HUES6 (cell line): ENCODE measurements at regions not wholly inside any gene's neighbourhood (a gene's known extent, or its start where the extent isn't known, plus 50 kb on each side); places are given as distances from the start of the nearest gene placed in this dataset.

ENCODE experiments used
- H3K27ac ChIP-seq: 2 replicates; pipeline ENCODE4 v1.7.0; 2013; ENCODE audit warnings: low read depth, mild to moderate bottlenecking, low read length, inconsistent platforms
- H3K27me3 ChIP-seq: 2 replicates; pipeline ENCODE4 v1.6.1; 2013; ENCODE audit warnings: low read length; ENCODE audit not compliant: control insufficient read depth, insufficient read depth
- H3K36me3 ChIP-seq: 2 replicates; pipeline ENCODE4 v1.6.1; 2013; ENCODE audit warnings: low read length; ENCODE audit not compliant: control insufficient read depth, insufficient read depth
- H3K4me1 ChIP-seq: 2 replicates; pipeline ENCODE4 v1.6.1; 2013; ENCODE audit warnings: low read length; ENCODE audit not compliant: control insufficient read depth, insufficient read depth
- H3K4me3 ChIP-seq: 2 replicates; pipeline ENCODE4 v1.5.1; 2013; ENCODE audit warnings: low read depth, low read length
- H3K9ac ChIP-seq: one replicate; pipeline ENCODE4 v1.6.1; 2013; ENCODE audit warnings: mild to moderate bottlenecking, low read length
- H3K9me3 ChIP-seq: 2 replicates; pipeline ENCODE4 v1.6.1; 2013; ENCODE audit warnings: low read depth, low read length; ENCODE audit not compliant: control insufficient read depth, insufficient read depth

DNA sequence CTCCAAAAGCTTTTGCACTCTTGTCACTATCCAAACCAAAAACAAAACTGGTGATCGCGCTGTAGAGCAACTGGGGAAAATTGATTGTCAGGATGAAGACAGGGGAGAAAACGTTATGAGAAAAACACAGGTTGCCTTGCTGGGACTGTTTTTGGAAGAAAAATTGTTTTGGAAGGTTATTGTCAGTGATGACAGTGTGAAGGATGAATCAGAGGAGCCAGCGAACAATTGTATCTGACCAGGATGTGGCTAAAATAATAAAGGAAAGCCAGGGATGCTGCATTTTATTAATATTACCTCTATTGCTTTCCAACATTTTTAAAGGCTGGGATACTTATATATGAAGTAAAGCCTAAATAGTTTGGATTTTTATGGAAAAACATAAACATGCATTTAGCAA, 334.0 kb downstream of the SPRY2 start:
- H3K4me3 ChIP-seq = no peak overlapping the region
- H3K9ac ChIP-seq = no peak overlapping the region
- no peak overlapping the region for H3K27ac ChIP-seq
- no peaks in the 10 kb centered on the region for H3K4me1 ChIP-seq
- H3K36me3 ChIP-seq = no peaks in the 10 kb centered on the region
- no peaks in the 10 kb centered on the region for H3K27me3 ChIP-seq
- no peaks in the 10 kb centered on the region for H3K9me3 ChIP-seq

DNA sequence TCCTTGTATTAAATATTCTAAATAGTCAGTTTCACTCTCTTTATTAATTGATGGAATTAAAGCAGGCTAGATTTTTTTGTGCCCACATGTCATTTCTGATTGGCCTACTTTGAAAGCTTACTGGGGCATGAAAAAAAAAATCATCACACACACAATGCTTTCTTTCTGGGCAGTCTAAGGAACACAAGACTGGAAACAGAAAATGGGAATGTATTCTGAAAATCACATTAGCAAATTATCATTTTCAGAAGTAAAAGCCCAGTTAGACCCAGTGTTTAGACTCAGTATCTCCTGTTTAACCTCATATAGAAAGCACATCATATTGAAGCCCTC, 339.4 kb downstream of the SPRY2 start:
- no peaks in the 10 kb centered on the region for H3K36me3 ChIP-seq
- H3K4me1 ChIP-seq = peaks cover 6% of the 10 kb centered on the region; the same call in 1 of the 2 replicates
- no peak overlapping the region for H3K9ac ChIP-seq
- H3K27ac ChIP-seq = no peak overlapping the region
- no peaks in the 10 kb centered on the region; the same call in 1 of the 2 replicates for H3K9me3 ChIP-seq
- no peaks in the 10 kb centered on the region for H3K27me3 ChIP-seq
- H3K4me3 ChIP-seq = no peak overlapping the region

DNA sequence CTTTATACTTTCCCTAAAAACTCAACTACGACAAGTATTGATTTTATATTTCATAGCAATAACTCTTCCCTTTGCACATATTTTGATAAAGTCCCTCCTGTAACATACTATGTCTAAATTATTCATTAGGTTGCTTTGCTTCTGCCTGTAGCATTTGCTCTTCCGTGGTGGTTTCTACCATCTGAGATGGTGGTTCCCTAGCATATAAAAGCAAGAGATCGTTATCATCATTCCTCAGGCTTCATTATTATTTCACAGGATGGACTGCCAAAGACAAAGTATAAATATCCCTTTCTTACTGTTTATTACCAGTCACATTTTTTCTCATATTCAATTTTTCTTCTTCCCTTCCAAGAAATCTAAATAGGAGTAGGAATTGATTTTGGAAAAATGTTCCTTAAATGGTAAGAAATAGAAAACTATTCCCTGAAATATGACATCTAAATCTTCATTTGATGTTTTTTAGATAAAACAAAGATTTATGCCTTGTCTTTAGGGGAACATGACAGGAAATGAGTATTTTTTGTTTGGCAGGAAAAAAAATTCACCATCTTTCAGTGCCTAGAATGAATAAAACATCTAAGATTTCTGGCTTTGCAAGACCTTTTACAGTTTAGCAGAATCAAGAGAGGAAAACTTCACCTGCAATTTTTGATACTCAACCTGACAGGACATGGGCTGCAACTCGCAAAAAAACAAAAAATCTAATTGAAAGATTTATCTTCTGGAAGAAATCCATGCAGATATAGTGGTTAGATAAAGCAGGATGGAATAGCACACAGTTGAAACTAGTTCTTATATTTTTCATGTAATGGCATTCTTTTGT, 340.0 kb downstream of the SPRY2 start:
- Histone ChIP-seq H3K27ac (no peak overlapping the region), H3K9me3 (no peaks in the 10 kb centered on the region; the same call in 1 of the 2 replicates), H3K9ac (no peak overlapping the region), H3K36me3 (no peaks in the 10 kb centered on the region), H3K4me3 (no peak overlapping the region), H3K4me1 (peaks cover 9% of the 10 kb centered on the region; the same call in 1 of the 2 replicates), H3K27me3 (no peaks in the 10 kb centered on the region)

DNA sequence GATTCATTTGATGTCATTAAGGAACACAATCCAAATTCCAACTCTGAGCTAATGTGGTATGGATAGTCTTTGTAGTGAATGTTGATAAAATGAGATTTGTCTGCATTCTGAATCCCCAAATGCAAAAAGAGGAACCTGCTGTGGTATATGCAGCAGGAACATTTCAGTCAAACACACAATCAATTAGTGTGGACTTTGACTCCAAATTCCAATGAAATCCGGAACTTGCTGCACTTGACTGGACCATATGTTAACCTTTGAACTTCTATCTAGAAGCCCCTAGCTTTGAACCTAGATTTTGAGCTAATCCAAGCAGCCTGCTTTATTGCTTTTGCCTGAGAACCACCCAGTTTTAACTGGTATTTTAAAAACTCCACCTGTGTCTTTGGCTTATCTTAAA, 341.3 kb downstream of the SPRY2 start:
- H3K36me3 ChIP-seq = no peaks in the 10 kb centered on the region
- H3K9ac ChIP-seq = no peak overlapping the region
- H3K27ac ChIP-seq = no peak overlapping the region
- no peaks in the 10 kb centered on the region; the same call in 1 of the 2 replicates for H3K9me3 ChIP-seq
- peaks cover 20% of the 10 kb centered on the region for H3K4me1 ChIP-seq
- H3K27me3 ChIP-seq = no peaks in the 10 kb centered on the region
- H3K4me3 ChIP-seq = no peak overlapping the region

DNA sequence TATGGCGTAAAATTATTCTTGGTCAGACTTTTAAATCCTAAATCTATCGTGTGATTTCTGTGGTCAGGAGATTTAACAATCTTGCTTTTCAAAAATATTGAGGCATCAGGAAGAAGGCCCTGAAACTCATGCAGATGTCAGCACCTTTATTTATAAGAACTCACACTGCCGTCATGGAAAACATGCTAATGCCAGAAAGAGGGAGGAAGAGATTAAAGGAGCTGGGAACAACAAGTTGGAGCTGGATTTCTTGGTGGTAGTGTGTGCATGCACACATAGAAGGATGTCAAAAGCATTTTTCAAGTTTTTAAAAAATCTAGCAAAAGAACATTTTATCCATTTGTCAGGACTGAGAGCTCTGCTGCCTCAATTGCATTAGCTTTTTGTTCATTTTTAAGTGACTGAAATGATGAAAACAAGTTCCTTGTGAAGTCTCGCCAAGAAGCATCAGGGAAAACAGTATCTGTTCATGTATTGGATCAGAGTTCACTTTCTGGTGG, 342.5 kb downstream of the SPRY2 start:
- no peaks in the 10 kb centered on the region; the same call in 1 of the 2 replicates for H3K9me3 ChIP-seq
- H3K4me3 ChIP-seq = no peak overlapping the region
- H3K36me3 ChIP-seq = no peaks in the 10 kb centered on the region
- peaks cover 25% of the 10 kb centered on the region for H3K4me1 ChIP-seq
- no peak overlapping the region for H3K27ac ChIP-seq
- H3K27me3 ChIP-seq = no peaks in the 10 kb centered on the region
- H3K9ac ChIP-seq = no peak overlapping the region

DNA sequence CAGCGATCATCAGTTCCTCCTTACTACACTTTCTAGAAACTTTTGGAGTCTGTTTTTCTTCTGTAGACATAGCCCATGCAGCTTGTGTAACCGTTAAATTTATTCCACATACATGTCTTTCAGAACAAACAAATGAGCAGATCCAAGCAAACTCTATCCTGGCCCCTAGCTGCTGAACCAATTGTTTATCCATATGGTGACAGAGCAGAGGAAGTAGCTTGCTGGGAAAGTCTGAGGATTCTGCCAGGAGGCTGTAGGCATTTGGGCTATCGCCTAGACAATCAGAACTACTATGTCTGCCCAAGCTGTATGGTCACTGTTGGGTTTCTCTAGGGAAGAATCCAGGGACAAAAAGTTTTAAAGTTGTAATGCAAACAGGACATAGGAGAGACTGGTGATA, 343.7 kb downstream of the SPRY2 start:
- Histone ChIP-seq H3K9me3 (no peaks in the 10 kb centered on the region; the same call in 1 of the 2 replicates), H3K4me1 (peaks cover 25% of the 10 kb centered on the region), H3K4me3 (no peak overlapping the region), H3K36me3 (no peaks in the 10 kb centered on the region), H3K9ac (no peak overlapping the region), H3K27ac (no peak overlapping the region), H3K27me3 (no peaks in the 10 kb centered on the region)

DNA sequence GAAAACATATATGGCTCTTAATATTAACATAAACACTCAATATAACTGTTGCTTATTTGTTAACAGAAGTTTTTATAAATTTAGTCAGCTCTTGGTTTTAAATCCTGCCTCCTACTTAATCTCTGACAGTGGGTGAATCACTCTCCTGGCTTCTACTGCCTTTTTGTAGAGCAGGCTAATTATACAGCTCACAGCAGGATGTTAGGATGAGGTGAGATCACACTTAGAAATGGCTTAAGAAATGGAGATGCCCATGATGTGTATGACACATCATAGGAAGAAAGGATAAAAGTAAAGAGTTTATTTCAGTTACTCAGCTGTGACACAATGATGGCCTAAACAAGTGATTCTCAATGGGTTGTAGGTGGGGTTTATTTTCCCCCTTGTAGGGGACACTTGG, 345.6 kb downstream of the SPRY2 start:
- peaks cover 25% of the 10 kb centered on the region for H3K4me1 ChIP-seq
- no peaks in the 10 kb centered on the region for H3K27me3 ChIP-seq
- peak overlapping the region; percentile 46; the same call in 1 of the 2 replicates for H3K27ac ChIP-seq
- peaks cover 12% of the 10 kb centered on the region; the same call in 1 of the 2 replicates for H3K9me3 ChIP-seq
- peak overlapping the region; percentile 35 for H3K9ac ChIP-seq
- no peaks in the 10 kb centered on the region; the same call in 1 of the 2 replicates for H3K36me3 ChIP-seq
- no peak overlapping the region for H3K4me3 ChIP-seq

DNA sequence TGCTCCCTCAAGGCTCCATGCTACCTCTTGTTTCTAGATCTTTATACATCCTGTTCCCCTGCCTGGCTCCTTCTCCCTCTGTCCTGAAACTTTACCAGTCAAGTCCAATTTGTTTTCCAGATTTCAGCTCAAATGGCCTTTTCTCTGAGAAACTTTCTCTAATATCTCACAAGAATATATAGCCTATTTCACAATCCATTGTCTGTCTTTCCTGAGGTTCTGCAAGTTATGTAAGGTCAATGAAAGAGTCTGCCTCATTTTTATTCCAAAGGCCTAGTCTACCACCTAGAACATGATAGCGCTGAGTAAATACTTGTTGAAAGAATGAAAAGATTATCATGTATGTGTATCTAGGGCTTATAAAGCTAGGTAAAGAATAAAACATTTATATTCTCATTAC, 348.8 kb downstream of the SPRY2 start:
- Histone ChIP-seq H3K4me3 (no peak overlapping the region), H3K9me3 (peaks cover 27% of the 10 kb centered on the region; the same call in 1 of the 2 replicates), H3K27me3 (no peaks in the 10 kb centered on the region), H3K4me1 (peaks cover 23% of the 10 kb centered on the region), H3K36me3 (no peaks in the 10 kb centered on the region; the same call in 1 of the 2 replicates), H3K27ac (no peak overlapping the region), H3K9ac (no peak overlapping the region)

DNA sequence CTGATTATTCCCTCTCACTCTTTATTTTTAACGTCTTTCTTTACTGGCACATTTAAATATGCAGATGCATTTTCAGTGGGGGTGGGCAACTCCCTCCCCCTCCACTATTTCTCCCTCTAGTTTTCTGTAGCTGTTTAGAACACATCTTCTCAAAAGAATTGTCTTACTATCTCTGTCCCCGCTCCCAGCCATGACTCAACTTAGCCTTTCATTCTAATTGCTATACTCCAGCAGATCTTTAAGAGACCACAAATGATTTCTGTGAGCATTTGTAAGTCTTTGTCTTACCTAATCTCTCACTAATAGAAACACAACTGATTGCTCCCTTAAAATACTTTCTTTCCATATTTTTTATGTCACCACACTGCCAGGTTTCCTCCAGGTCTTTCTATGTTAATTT, 350.9 kb downstream of the SPRY2 start:
- H3K9me3 ChIP-seq = peaks cover 27% of the 10 kb centered on the region; the same call in 1 of the 2 replicates
- no peak overlapping the region for H3K4me3 ChIP-seq
- no peaks in the 10 kb centered on the region for H3K27me3 ChIP-seq
- H3K9ac ChIP-seq = no peak overlapping the region
- no peaks in the 10 kb centered on the region; the same call in 1 of the 2 replicates for H3K36me3 ChIP-seq
- H3K27ac ChIP-seq = no peak overlapping the region
- peaks cover 8% of the 10 kb centered on the region; the same call in 1 of the 2 replicates for H3K4me1 ChIP-seq

DNA sequence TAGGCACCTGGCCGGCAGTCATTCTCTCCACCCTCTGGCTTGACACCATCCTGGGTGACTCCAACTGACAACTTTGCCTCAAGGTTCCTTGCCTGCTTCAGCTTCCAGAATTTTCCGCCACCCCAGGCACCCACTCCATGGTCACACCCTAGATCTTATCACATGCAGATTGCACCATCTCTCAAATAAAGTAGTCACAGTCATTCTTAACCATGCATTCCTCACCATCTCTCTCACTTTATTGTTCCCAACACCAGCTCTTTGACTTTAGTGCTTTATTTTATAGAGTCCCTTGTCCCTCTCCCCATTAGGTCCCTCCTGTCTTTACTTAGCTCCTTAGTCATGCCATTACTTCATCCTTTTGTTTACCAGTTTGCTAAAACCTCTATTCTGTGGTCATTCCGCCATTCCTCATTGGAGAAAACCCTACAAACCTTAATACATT, 351.7 kb downstream of the SPRY2 start:
- Histone ChIP-seq H3K36me3 (no peaks in the 10 kb centered on the region; the same call in 1 of the 2 replicates), H3K27ac (no peak overlapping the region), H3K9me3 (peaks cover 27% of the 10 kb centered on the region; the same call in 1 of the 2 replicates), H3K9ac (no peak overlapping the region), H3K27me3 (no peaks in the 10 kb centered on the region), H3K4me1 (peaks cover 2% of the 10 kb centered on the region; the same call in 1 of the 2 replicates), H3K4me3 (no peak overlapping the region)

DNA sequence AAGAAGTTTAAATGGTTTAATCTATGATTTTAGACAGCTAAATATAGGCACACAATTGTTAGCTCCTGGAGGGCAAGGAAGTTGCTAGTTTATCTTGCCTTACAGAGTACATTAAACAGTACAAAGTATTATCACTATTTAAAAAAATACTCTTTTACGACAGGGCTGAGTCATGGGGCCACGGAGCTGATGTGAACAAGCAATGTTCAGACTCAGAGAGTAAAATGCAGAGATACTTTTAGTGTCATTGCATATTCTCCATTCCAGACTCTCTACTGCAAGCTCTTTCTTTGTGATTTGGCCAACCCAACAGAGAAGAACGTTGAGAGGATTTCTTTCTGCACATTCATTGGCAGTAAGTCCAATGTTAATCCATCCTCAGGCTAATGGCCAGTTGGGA, 352.4 kb downstream of the SPRY2 start:
- no peak overlapping the region for H3K4me3 ChIP-seq
- no peaks in the 10 kb centered on the region for H3K4me1 ChIP-seq
- no peak overlapping the region for H3K27ac ChIP-seq

More for the DNA sequence above, 352.4 kb downstream of the SPRY2 start:
- Histone ChIP-seq H3K9ac (no peak overlapping the region), H3K36me3 (no peaks in the 10 kb centered on the region; the same call in 1 of the 2 replicates), H3K27me3 (no peaks in the 10 kb centered on the region), H3K9me3 (peaks cover 27% of the 10 kb centered on the region; the same call in 1 of the 2 replicates)
